ENCODE measurements at regions not wholly inside any gene's neighbourhood (a gene's known extent, or its start where the extent isn't known, plus 50 kb on each side); places are given as distances from the start of the nearest gene placed in this dataset.

GRCh38 chr9:13358128-13358527 lies 78.6 kb upstream of the MPDZ start:
- TF ChIP-seq MAX (IDR thresholded peaks at IDR 0.05) = no peak
- no peak for TF ChIP-seq EP300 (IDR thresholded peaks at IDR 0.05; ENCODE audit: borderline replicate concordance)
- TF ChIP-seq TEAD4 (IDR thresholded peaks at IDR 0.05) = no peak
- TF ChIP-seq RAD21 (IDR thresholded peaks at IDR 0.05; ENCODE audit: low read depth) = no peak
- TF ChIP-seq CEBPB (IDR thresholded peaks at IDR 0.05) = no peak
- no peak for TF ChIP-seq YY1 (IDR thresholded peaks at IDR 0.05; ENCODE audit: low read depth)
- no peak for TF ChIP-seq FOXM1 (IDR thresholded peaks at IDR 0.05; ENCODE audit: borderline replicate concordance, low read depth)
- TF ChIP-seq NFIC (IDR thresholded peaks at IDR 0.05) = no peak
- TF ChIP-seq ZBTB7A (IDR thresholded peaks at IDR 0.05; ENCODE audit: low read depth) = no peak

DNA sequence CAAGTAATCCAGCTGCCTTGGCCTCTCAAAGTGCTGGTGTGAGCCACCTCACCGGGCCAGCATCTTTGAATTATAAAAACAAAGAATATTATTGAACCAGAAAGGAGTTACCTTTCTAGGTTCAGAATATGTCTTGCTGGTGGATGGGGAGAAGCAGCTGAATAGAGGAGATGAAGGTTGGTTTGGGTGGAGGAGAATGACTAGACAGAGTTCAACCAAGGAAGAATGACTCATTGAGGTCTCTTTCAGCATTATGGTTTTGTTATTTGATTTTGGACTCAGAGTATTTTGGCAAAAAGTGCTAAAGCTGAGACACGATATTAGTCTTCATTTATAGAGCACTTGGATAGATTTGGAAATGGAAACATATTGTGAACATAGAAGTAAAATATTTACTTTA lies 75.2 kb upstream of the MPDZ start:
- TF ChIP-seq, protein P1, sequence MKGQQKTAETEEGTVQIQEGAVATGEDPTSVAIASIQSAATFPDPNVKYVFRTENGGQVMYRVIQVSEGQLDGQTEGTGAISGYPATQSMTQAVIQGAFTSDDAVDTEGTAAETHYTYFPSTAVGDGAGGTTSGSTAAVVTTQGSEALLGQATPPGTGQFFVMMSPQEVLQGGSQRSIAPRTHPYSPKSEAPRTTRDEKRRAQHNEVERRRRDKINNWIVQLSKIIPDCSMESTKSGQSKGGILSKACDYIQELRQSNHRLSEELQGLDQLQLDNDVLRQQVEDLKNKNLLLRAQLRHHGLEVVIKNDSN (IDR thresholded peaks at IDR 0.05) = no peak
- no peak for TF ChIP-seq CREB1 (IDR thresholded peaks at IDR 0.05; ENCODE audit: low read depth)
- TF ChIP-seq FOXM1 (IDR thresholded peaks at IDR 0.05; ENCODE audit: borderline replicate concordance, low read depth) = no peak
- no peak for TF ChIP-seq ZBTB7A (IDR thresholded peaks at IDR 0.05; ENCODE audit: low read depth)
- TF ChIP-seq TEAD4 (IDR thresholded peaks at IDR 0.05) = no peak
- TF ChIP-seq EGR1 (IDR thresholded peaks at IDR 0.05) = no peak
- no peak for TF ChIP-seq NFIC (IDR thresholded peaks at IDR 0.05)
- TF ChIP-seq EP300 (IDR thresholded peaks at IDR 0.05; ENCODE audit: borderline replicate concordance) = no peak
- TF ChIP-seq REST (IDR thresholded peaks at IDR 0.05; ENCODE audit: low read depth) = no peak
- no peak for TF ChIP-seq RAD21 (IDR thresholded peaks at IDR 0.05; ENCODE audit: low read depth)
- no peak for TF ChIP-seq TCF12 (IDR thresholded peaks at IDR 0.05; ENCODE audit: low read depth)
- no peak for TF ChIP-seq CEBPB (IDR thresholded peaks at IDR 0.05)
- TF ChIP-seq TAF1 (IDR thresholded peaks at IDR 0.05; ENCODE audit: low read depth) = no peak
- TF ChIP-seq YY1 (IDR thresholded peaks at IDR 0.05; ENCODE audit: low read depth) = no peak

DNA sequence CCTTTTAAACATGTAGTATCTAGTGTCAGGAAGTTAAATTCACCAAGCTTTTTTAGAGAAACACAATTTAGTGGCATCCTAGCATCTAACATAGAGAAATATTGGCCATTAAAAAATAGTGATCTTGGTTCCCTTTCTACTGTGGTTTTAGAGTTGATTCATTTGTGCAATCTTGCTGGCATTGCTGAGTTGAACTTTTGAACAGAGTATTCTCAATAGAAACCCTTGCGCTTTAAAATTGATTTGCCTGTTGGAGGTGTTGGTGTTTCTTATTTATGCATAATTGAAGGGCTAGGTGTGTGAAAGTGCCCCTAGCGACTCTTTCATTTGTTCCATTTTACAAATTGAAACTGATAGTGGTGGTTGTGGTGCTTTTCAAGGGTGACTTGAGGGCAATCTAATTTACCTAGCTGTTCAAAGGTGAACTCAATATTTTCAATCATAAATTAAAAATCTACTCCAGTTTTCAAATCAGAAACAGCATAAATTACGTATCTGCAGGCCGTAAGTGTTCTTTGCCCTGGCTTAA lies 73.0 kb upstream of the MPDZ start:
- TF ChIP-seq EGR1 (IDR thresholded peaks at IDR 0.05) = no peak
- no peak for TF ChIP-seq TAF1 (IDR thresholded peaks at IDR 0.05; ENCODE audit: low read depth)
- no peak for TF ChIP-seq MAX (IDR thresholded peaks at IDR 0.05)
- TF ChIP-seq FOXM1 (IDR thresholded peaks at IDR 0.05; ENCODE audit: borderline replicate concordance, low read depth) = no peak
- TF ChIP-seq NFIC (IDR thresholded peaks at IDR 0.05) = no peak
- TF ChIP-seq TEAD4 (IDR thresholded peaks at IDR 0.05) = no peak
- TF ChIP-seq EP300 (IDR thresholded peaks at IDR 0.05; ENCODE audit: borderline replicate concordance) = no peak
- no peak for TF ChIP-seq REST (IDR thresholded peaks at IDR 0.05; ENCODE audit: low read depth)
- no peak for TF ChIP-seq YY1 (IDR thresholded peaks at IDR 0.05; ENCODE audit: low read depth)

DNA sequence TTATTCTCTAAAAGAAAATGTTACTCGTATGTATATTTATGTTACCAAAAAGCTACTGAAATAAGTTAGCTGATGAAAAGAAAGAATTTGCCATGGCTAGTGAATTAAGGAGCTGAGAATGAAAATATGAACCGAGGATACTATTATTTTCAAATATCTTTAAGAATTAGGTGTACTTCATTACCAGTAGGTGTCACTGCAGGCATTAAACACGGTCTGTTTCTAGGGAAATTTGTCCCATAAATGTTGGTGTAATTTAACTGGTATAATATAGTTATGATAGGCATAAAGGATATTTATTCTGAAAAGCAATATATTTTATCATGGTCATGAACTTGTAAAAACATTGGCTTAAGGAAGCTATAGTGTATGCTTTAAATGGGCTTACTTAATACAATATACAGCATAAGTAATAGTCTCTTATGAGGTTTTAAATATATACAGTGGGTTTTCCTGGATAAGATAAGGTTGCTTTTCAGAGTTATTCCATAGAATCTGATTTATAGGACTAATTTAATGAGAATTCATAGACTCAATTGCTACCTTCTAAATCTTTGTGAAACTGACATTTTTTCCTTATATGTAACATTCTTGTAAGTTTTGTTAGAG lies 72.4 kb upstream of the MPDZ start:
- TF ChIP-seq RAD21 (IDR thresholded peaks at IDR 0.05; ENCODE audit: low read depth) (peak; percentile 74), TCF12 (IDR thresholded peaks at IDR 0.05; ENCODE audit: low read depth) (no peak)

DNA sequence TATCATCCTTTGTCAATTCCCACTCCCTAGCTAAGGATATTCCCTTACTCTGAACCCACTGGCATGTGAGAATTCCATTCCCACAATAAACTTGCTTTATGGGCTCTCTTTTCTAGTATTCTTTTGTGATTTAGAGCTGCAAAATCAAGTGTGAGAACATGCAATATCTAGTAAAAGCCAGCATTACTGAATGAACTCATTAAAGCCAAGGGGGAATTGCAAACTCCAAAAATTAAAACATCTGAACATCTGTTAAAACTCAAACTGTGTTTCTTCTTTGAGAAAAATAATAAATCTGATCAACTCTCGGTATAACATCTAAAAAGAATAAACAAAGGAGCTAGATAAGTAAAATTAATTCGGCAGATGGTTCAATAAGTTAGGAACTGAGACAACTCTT lies 53.1 kb upstream of the MPDZ start:
- TF ChIP-seq CEBPB (IDR thresholded peaks at IDR 0.05) (no peak), ZBTB7A (IDR thresholded peaks at IDR 0.05; ENCODE audit: low read depth) (no peak), EGR1 (IDR thresholded peaks at IDR 0.05) (no peak), TEAD4 (IDR thresholded peaks at IDR 0.05) (no peak), TCF12 (IDR thresholded peaks at IDR 0.05; ENCODE audit: low read depth) (no peak), RAD21 (IDR thresholded peaks at IDR 0.05; ENCODE audit: low read depth) (no peak), EP300 (IDR thresholded peaks at IDR 0.05; ENCODE audit: borderline replicate concordance) (no peak), FOXM1 (IDR thresholded peaks at IDR 0.05; ENCODE audit: borderline replicate concordance, low read depth) (no peak), TAF1 (IDR thresholded peaks at IDR 0.05; ENCODE audit: low read depth) (no peak), REST (IDR thresholded peaks at IDR 0.05; ENCODE audit: low read depth) (no peak), NFIC (IDR thresholded peaks at IDR 0.05) (no peak), CREB1 (IDR thresholded peaks at IDR 0.05; ENCODE audit: low read depth) (no peak), YY1 (IDR thresholded peaks at IDR 0.05; ENCODE audit: low read depth) (no peak)
- TF ChIP-seq, protein P1 (IDR thresholded peaks at IDR 0.05) = no peak
